GM19395 (cell line): ENCODE measurements at regions not wholly inside any gene's neighbourhood (a gene's known extent, or its start where the extent isn't known, plus 50 kb on each side); places are given as distances from the start of the nearest gene placed in this dataset.

ENCODE experiments used
- ATAC-seq: cut with Tn5 transposase; IDR thresholded peaks from one replicate; pipeline ENCODE4 v1.9.1; 2021; ENCODE audit warnings: mild to moderate bottlenecking, moderate library complexity; ENCODE audit not compliant: unreplicated experiment

GRCh38 chr20:23186808-23187207 is 100.7 kb upstream of the CD93 start:
- ATAC-seq, result no peak

- no peak for ATAC-seq
Observed at GRCh38 chr20:23180451-23180921, 94.4 kb upstream of the CD93 start.

- ATAC-seq, result no peak
Observed at GRCh38 chr20:23179766-23180403, 93.8 kb upstream of the CD93 start.

GRCh38 chr20:23178806-23179205 is 92.7 kb upstream of the CD93 start:
- no peak for ATAC-seq

- ATAC-seq, result no peak
Observed at GRCh38 chr20:23174821-23175220, 88.7 kb upstream of the CD93 start.

- no peak for ATAC-seq
Observed at GRCh38 chr20:23167431-23167830, 81.3 kb upstream of the CD93 start.

GRCh38 chr20:23166563-23166962 is 80.4 kb upstream of the CD93 start:
- no peak for ATAC-seq

- ATAC-seq, result no peak
Observed at GRCh38 chr20:23165964-23166363, 79.8 kb upstream of the CD93 start.

GRCh38 chr20:23165307-23165750 is 79.2 kb upstream of the CD93 start:
- ATAC-seq, result no peak

- ATAC-seq, result no peak
Observed at GRCh38 chr20:23164176-23164601, 78.1 kb upstream of the CD93 start.

- no peak for ATAC-seq
Observed at GRCh38 chr20:23163562-23163961, 77.4 kb upstream of the CD93 start.

- ATAC-seq, result no peak
Observed at GRCh38 chr20:23162887-23163286, 76.8 kb upstream of the CD93 start.

GRCh38 chr20:23161968-23162696 is 76.0 kb upstream of the CD93 start:
- no peak for ATAC-seq

GRCh38 chr20:23161244-23161891 is 75.2 kb upstream of the CD93 start:
- ATAC-seq, result no peak

- no peak for ATAC-seq
Observed at GRCh38 chr20:23160536-23161243, 74.6 kb upstream of the CD93 start.

- no peak for ATAC-seq
Observed at GRCh38 chr20:23159947-23160318, 73.8 kb upstream of the CD93 start.

GRCh38 chr20:23159256-23159946 is 73.3 kb upstream of the CD93 start:
- no peak for ATAC-seq

- ATAC-seq, result no peak
Observed at GRCh38 chr20:23157734-23158133, 71.6 kb upstream of the CD93 start.

GRCh38 chr20:23156842-23157423 is 70.8 kb upstream of the CD93 start:
- ATAC-seq, result no peak

GRCh38 chr20:23156170-23156841 is 70.2 kb upstream of the CD93 start:
- no peak for ATAC-seq
